ENCODE measurements at regions not wholly inside any gene's neighbourhood (a gene's known extent, or its start where the extent isn't known, plus 50 kb on each side); places are given as distances from the start of the nearest gene placed in this dataset.

- peaks cover 35% of the 10 kb centered on the region for H3K4me1 ChIP-seq (ENCODE audit: insufficient read depth, low read length)
- no peaks in the 10 kb centered on the region for H3K9me3 ChIP-seq (ENCODE audit: low read depth, low read length)
- no peak overlapping the region for H3K4me3 ChIP-seq (ENCODE audit: low read length)
- H3K27me3 ChIP-seq (ENCODE audit: insufficient read depth, low read length), result no peaks in the 10 kb centered on the region
These were observed 261.3 kb downstream of the XXYLT1 start for GRCh38 chr3:195009616-195010015.

- H3K4me3 ChIP-seq (ENCODE audit: low read length), result no peak overlapping the region
- no peaks in the 10 kb centered on the region for H3K9me3 ChIP-seq (ENCODE audit: low read depth, low read length)
- peaks cover 39% of the 10 kb centered on the region for H3K4me1 ChIP-seq (ENCODE audit: insufficient read depth, low read length)
- H3K27me3 ChIP-seq (ENCODE audit: insufficient read depth, low read length), result no peaks in the 10 kb centered on the region
These were observed 260.3 kb downstream of the XXYLT1 start for GRCh38 chr3:195010551-195011100.

GRCh38 chr3:195011231-195011834 is 259.6 kb downstream of the XXYLT1 start:
- no peak overlapping the region for H3K4me3 ChIP-seq (ENCODE audit: low read length)
- H3K9me3 ChIP-seq (ENCODE audit: low read depth, low read length), result no peaks in the 10 kb centered on the region
- H3K4me1 ChIP-seq (ENCODE audit: insufficient read depth, low read length), result peaks cover 39% of the 10 kb centered on the region
- H3K27me3 ChIP-seq (ENCODE audit: insufficient read depth, low read length), result no peaks in the 10 kb centered on the region

GRCh38 chr3:195012100-195012499 is 258.9 kb downstream of the XXYLT1 start:
- no peak overlapping the region for H3K4me3 ChIP-seq (ENCODE audit: low read length)
- peaks cover 31% of the 10 kb centered on the region for H3K4me1 ChIP-seq (ENCODE audit: insufficient read depth, low read length)
- H3K27me3 ChIP-seq (ENCODE audit: insufficient read depth, low read length), result no peaks in the 10 kb centered on the region
- no peaks in the 10 kb centered on the region for H3K9me3 ChIP-seq (ENCODE audit: low read depth, low read length)

- Histone ChIP-seq H3K27me3 (ENCODE audit: insufficient read depth, low read length) (no peaks in the 10 kb centered on the region), H3K9me3 (ENCODE audit: low read depth, low read length) (no peaks in the 10 kb centered on the region), H3K4me1 (ENCODE audit: insufficient read depth, low read length) (peaks cover 29% of the 10 kb centered on the region), H3K4me3 (ENCODE audit: low read length) (no peak overlapping the region)
These were observed 258.4 kb downstream of the XXYLT1 start for GRCh38 chr3:195012571-195012970.

- H3K9me3 ChIP-seq (ENCODE audit: low read depth, low read length), result no peaks in the 10 kb centered on the region
- H3K4me3 ChIP-seq (ENCODE audit: low read length), result no peak overlapping the region
- H3K4me1 ChIP-seq (ENCODE audit: insufficient read depth, low read length), result peaks cover 21% of the 10 kb centered on the region
- no peaks in the 10 kb centered on the region for H3K27me3 ChIP-seq (ENCODE audit: insufficient read depth, low read length)
These were observed 257.3 kb downstream of the XXYLT1 start for GRCh38 chr3:195013411-195014361.

- H3K4me1 ChIP-seq (ENCODE audit: insufficient read depth, low read length), result peaks cover 7% of the 10 kb centered on the region
- no peaks in the 10 kb centered on the region for H3K27me3 ChIP-seq (ENCODE audit: insufficient read depth, low read length)
- no peaks in the 10 kb centered on the region for H3K9me3 ChIP-seq (ENCODE audit: low read depth, low read length)
- no peak overlapping the region for H3K4me3 ChIP-seq (ENCODE audit: low read length)
These were observed 255.9 kb downstream of the XXYLT1 start for GRCh38 chr3:195015021-195015420.

- Histone ChIP-seq H3K4me1 (ENCODE audit: insufficient read depth, low read length) (peaks cover 3% of the 10 kb centered on the region), H3K9me3 (ENCODE audit: low read depth, low read length) (no peaks in the 10 kb centered on the region), H3K27me3 (ENCODE audit: insufficient read depth, low read length) (no peaks in the 10 kb centered on the region), H3K4me3 (ENCODE audit: low read length) (no peak overlapping the region)
These were observed 253.8 kb downstream of the XXYLT1 start for GRCh38 chr3:195017151-195017550.
